AG04450 (cell line): ENCODE measurements at regions not wholly inside any gene's neighbourhood (a gene's known extent, or its start where the extent isn't known, plus 50 kb on each side); places are given as distances from the start of the nearest gene placed in this dataset.
"Not testable (repeated sequence)": the region's sequence is repeated elsewhere in the genome, so short reads cannot be mapped to it uniquely, and the experiment has no call there.

ENCODE experiments used
- CTCF ChIA-PET: fragments of 300-600, 350-600 bp; formaldehyde crosslinking; extraction: SDS; loops from one replicate; lab custom pipeline; 2022; ENCODE audit warnings: antibody characterized with exemption, inconsistent platforms; lab: Charles Lee
- POLR2A ChIA-PET: fragments of 350-600 bp; formaldehyde crosslinking; extraction: SDS; loops from one replicate; lab custom pipeline; 2021; ENCODE audit warnings: antibody characterized with exemption, inconsistent platforms; lab: Yijun Ruan, JAX
- DNase-seq: peaks from one replicate; pipeline ENCODE4 v3.0.0-alpha.2; 2011; ENCODE audit warnings: low read depth, low spot score
- H3K27ac ChIP-seq: one replicate; pipeline ENCODE4 v1.5.1; 2012; ENCODE audit warnings: low read depth, low read length, control low read depth
- H3K27me3 ChIP-seq: one replicate; pipeline ENCODE4 v1.6.0; 2012; ENCODE audit warnings: low read length; ENCODE audit not compliant: control insufficient read depth, insufficient read depth
- H3K4me3 ChIP-seq: 2 replicates; pipeline ENCODE4 v1.5.1; 2011; ENCODE audit warnings: mild to moderate bottlenecking, low read depth, low read length, control low read depth
- H3K9me3 ChIP-seq: 2 replicates; pipeline ENCODE4 v1.5.1; 2012; ENCODE audit warnings: low read length; ENCODE audit not compliant: control insufficient read depth, insufficient read depth
- CTCF ChIP-seq: IDR thresholded peaks from 2 replicates; pipeline ENCODE4 v1.5.1; 2011; ENCODE audit warnings: low read depth, low read length, control low read depth, inconsistent platforms

- Histone ChIP-seq H3K9me3 (peaks cover 18% of the 10 kb centered on the region), H3K4me3 (no peak overlapping the region), H3K27ac (no peak overlapping the region), H3K27me3 (peaks cover 3% of the 10 kb centered on the region)
- no peak for TF ChIP-seq CTCF
- POLR2A ChIA-PET = no interaction called here
- DNase-seq = no peak
- CTCF ChIA-PET = no interaction called here
These were observed 67.0 kb downstream of the MATN1 start for GRCh38 chr1:30656171-30656940.

GRCh38 chr1:30655672-30656071 lies 67.7 kb downstream of the MATN1 start:
- POLR2A ChIA-PET = no interaction called here
- Histone ChIP-seq H3K27me3 (peaks cover 3% of the 10 kb centered on the region), H3K9me3 (peaks cover 18% of the 10 kb centered on the region), H3K4me3 (no peak overlapping the region), H3K27ac (no peak overlapping the region)
- TF ChIP-seq CTCF = no peak
- no peak for DNase-seq
- CTCF ChIA-PET = no interaction called here

GRCh38 chr1:30654188-30654587 lies 69.2 kb downstream of the MATN1 start:
- Histone ChIP-seq H3K27me3 (peaks cover 6% of the 10 kb centered on the region), H3K27ac (no peak overlapping the region), H3K9me3 (peaks cover 18% of the 10 kb centered on the region), H3K4me3 (no peak overlapping the region)
- ChIA-PET CTCF (no interaction called here), POLR2A (no interaction called here)
- no peak for DNase-seq
- TF ChIP-seq CTCF = no peak

- POLR2A ChIA-PET = no interaction called here
- H3K27ac ChIP-seq = no peak overlapping the region
- no peak for TF ChIP-seq CTCF
- no peak overlapping the region for H3K4me3 ChIP-seq
- no peak for DNase-seq
- peaks cover 18% of the 10 kb centered on the region for H3K9me3 ChIP-seq
- CTCF ChIA-PET = no interaction called here
- peaks cover 6% of the 10 kb centered on the region for H3K27me3 ChIP-seq
These were observed 71.1 kb downstream of the MATN1 start for GRCh38 chr1:30652152-30652841.

- POLR2A ChIA-PET, DNase-seq, H3K27me3 ChIP-seq, CTCF ChIA-PET, H3K4me3 ChIP-seq, H3K27ac ChIP-seq: not testable (repeated sequence)
- peaks cover 16% of the 10 kb centered on the region for H3K9me3 ChIP-seq
These were observed 72.0 kb downstream of the MATN1 start for GRCh38 chr1:30651395-30651794.
